IPS DF 4.7 (cell line): ENCODE measurements at regions not wholly inside any gene's neighbourhood (a gene's known extent, or its start where the extent isn't known, plus 50 kb on each side); places are given as distances from the start of the nearest gene placed in this dataset.

Experiments
- DNase-seq: peaks from one replicate; pipeline ENCODE4 v3.0.0-alpha.2; 2013; ENCODE audit warnings: low spot score; ENCODE audit errors: extremely low read depth

DNA sequence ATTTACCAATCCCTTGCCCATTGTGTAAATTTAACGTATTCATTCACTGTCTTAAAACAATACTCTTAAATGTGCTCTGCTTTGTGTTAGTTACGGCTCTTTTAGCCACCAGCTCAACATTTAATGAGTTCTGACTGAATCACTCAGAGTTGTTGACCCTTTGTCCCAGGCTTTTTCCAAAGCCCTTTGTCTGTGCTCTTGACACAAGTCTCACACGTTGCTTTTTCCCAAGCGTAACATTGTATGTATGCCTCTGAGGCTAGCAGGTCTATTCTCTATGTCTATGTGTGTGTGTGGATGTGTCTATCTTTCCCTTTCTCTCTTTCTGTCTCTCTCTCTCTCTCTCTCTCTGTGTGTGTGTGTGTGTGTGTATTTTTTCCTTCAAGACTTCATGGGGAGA, 435.4 kb upstream of the GOLIM4 start:
- no peak for DNase-seq

DNA sequence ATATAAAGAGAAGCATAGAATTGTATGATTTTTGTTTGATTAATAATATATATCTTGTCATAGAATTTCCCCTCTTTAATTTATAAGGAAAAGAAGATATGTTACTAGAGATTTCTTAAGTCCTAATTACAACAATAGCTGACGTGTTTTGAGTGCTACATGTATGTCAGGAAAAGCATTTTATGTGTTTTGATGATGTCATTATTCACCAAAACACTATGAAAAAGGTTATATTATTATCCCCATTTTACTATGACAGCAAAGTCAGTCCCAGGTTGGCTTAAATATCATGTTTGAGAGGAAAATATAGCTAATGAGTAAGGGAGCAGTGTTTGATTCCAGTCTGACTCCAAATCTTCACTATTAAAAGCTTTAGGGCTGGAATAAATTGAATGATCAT, 428.4 kb upstream of the GOLIM4 start:
- no peak for DNase-seq

DNA sequence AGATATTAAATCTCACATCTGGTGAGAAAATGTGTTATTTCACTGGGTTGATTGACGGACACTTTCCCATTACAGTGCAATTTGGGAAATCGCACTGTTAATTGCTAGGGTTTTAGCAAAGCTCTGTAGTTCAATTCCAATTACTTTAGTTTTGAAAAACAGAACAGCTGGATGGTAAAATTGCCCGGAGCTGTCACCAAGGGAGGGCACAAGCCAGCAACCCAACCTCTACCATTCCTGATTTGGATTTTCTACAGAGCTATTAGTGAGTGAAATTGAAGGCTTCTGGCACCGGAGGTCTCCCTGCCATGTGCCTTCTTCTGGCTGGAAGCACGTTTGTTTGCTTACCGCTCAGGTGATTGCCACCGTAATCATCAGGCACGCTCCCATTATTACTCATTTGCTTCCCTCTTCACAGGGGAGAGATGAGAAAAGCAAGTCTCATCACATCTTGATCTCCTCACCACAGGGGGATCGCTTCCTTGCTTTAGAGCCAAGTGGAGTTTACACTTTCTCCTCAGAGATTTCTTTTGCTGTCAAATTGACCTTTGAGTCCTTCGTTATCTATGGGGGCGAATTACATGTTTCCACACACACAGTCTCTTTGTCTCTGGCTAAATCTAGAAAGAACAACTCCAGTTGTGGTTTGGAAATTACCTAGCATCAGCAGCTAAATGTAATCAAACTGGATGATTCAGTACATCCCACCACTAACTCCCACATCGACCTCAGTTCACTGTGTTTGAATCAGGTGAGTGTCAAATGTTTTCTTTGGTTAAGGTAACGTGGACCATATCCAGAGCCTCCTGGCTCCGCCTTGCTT, 421.7 kb upstream of the GOLIM4 start:
- no peak for DNase-seq

- DNase-seq = no peak
Observed at GRCh38 chr3:168514252-168514651, 418.5 kb upstream of the GOLIM4 start.

DNA sequence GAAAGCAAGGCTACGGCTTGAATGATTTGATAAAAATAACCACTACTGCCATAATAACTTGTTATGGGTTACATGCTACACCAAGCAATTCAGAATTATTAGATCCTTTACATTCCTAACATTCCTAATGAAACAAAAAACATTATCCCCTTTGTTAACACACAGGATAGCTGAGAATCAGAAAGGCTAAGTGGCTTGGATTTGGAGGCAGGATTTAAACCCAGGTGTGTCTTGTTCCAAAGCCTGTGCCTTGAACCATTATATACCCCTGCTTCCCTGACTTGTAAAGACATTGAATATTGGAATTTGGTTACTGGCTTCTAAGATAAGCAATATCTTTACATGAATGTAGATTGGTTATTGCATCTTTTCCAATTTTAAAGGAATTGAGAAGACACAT, 417.1 kb upstream of the GOLIM4 start:
- DNase-seq = no peak

- DNase-seq = no peak
Observed at GRCh38 chr3:168511428-168512014, 415.8 kb upstream of the GOLIM4 start.

DNA sequence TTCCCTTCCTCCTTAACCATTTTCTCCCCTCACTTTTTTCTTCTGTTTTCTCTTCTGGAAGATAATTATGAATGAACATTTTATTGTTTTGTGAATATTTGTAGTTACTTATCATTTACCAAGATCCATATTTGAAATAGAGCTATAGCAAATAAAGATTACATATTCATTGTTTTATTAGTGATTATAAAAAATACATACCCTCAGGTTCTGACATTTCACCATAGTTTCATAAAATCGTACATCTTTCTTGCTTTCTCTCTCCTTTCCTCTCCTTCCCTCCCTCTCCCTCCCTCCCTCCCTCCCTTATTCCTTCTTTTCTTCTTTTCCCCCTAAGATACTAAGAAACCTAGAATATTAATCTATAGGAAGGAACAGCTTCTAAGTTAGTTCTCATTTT, 410.9 kb upstream of the GOLIM4 start:
- no peak for DNase-seq

- DNase-seq = no peak
Observed at GRCh38 chr3:168501570-168501969, 405.8 kb upstream of the GOLIM4 start.

GRCh38 chr3:168498194-168498593, 402.5 kb upstream of the GOLIM4 start:
- no peak for DNase-seq

GRCh38 chr3:168497741-168498140, 402.0 kb upstream of the GOLIM4 start:
- no peak for DNase-seq

- DNase-seq = no peak
Observed at GRCh38 chr3:168497183-168497582, 401.5 kb upstream of the GOLIM4 start.

DNA sequence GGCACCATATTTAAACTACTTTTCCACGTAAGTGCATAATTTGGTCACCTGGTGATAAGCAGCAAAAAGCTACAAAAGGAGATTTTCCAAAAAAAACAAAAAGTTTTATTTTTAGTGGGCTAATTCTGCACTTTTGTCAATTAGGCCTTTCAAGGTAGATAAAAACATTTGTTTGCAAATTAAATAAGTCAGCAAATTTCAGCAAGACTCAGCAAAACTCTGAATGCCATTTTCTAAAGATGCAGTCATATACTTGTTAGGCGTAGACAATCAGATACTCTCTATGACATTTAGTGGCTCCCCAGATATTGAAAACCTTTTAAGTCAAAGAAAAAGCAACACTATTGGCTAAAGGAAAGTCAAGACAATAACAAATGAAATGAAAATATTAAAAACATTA, 400.2 kb upstream of the GOLIM4 start:
- no peak for DNase-seq

DNA sequence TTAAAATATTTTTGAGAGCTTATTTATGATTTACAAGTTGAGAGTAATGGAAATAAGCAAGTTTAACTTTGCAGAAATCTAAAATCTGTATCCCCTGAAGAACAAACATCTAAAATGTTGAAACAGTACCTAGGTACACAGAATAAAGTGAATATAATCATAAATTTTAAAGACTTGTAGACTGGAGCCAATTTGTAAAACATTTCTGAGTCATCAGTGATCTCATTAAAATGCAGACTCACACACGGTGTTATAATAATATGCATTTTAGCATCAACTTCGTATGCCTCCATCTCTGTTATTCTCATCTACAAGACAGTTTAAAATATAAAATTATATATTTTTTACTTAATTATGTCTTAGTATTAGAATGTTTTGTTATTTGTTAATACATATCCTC, 399.5 kb upstream of the GOLIM4 start:
- DNase-seq = no peak

GRCh38 chr3:168493412-168494205, 397.9 kb upstream of the GOLIM4 start:
- no peak for DNase-seq

DNA sequence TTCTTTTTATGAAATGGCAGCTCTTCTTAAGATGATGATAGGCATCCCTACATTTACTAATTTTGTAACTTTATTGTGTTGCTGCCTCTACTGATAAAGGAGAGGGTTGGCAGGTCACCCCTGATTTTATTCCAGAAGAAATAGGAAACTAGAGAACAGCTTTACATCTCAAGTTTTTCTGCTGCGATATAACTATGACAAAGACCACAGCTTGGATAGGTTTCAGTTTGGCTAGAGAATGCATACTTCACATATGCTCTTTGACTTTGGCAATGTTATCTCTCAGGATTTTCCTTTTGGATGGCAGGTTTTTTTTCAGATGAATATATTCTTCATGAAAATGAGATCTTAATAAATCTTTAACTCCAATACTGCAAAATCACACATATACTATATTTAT, 395.3 kb upstream of the GOLIM4 start:
- no peak for DNase-seq

DNA sequence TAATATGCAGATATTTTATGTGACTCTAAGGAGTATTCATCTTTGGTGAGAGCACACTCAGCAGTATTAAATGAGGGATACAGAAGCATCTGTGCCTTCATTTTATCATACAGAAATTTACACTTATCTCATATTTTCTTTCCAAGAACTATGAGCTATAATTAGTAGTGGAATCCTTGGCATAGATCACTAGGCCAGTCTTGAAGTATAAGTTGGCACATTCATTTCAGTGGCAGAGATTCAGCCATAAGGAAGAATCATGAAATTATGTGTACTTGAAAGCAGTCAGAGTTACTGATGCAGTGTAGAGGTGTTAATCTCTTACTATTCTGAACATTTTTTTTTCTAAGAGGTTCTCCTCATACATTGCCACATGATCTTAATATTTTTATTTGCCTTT, 393.6 kb upstream of the GOLIM4 start:
- DNase-seq = no peak

DNA sequence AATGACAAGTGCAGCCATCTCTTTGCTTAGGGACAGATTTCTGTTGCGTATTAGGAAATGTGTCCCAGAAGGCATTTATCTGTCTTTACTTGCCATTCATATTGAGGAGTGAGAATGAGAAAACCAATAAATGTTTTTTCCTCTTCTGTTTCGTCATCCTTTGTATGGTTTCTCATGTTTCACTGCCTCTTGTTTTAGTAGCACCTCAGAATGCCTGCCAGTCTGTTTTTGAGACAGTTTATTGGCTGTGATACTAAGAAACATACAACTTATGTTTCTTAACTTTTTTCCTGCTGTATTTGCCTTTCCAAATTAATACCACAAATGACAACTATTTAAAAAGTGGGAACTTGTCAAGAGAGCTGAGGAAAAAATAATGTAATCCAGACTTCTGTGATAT, 390.2 kb upstream of the GOLIM4 start:
- DNase-seq = no peak

GRCh38 chr3:168476360-168476980, 380.7 kb upstream of the GOLIM4 start:
- no peak for DNase-seq

DNA sequence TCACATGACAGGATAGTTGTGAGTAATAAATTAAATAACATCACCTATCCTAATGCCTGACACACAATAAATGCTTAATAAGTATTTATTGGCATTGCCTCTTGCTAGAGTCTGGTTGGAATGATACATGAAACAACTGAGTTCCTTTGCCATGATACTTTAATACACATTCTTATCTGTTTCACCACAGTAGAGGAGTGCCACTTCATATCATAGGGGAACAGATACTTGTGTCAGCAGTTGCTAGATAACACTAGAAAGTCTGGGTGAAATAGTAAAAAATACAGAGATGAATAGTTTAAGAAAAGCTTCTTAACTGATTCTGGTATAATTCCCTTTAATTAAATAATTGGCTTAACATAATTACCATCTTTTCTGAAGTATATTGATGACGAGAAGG, 380.0 kb upstream of the GOLIM4 start:
- no peak for DNase-seq

GRCh38 chr3:168473334-168473890, 377.7 kb upstream of the GOLIM4 start:
- no peak for DNase-seq

- no peak for DNase-seq
Observed at GRCh38 chr3:168472783-168473182, 377.1 kb upstream of the GOLIM4 start.

GRCh38 chr3:168470380-168470779, 374.7 kb upstream of the GOLIM4 start:
- DNase-seq = no peak
